NCI-H2107 (cell line): ENCODE measurements at regions not wholly inside any gene's neighbourhood (a gene's known extent, or its start where the extent isn't known, plus 50 kb on each side); places are given as distances from the start of the nearest gene placed in this dataset.

ENCODE experiments used
- DNase-seq: peaks from one replicate; lab custom pipeline; 2025; lab: John Stamatoyannopoulos, UW

DNA sequence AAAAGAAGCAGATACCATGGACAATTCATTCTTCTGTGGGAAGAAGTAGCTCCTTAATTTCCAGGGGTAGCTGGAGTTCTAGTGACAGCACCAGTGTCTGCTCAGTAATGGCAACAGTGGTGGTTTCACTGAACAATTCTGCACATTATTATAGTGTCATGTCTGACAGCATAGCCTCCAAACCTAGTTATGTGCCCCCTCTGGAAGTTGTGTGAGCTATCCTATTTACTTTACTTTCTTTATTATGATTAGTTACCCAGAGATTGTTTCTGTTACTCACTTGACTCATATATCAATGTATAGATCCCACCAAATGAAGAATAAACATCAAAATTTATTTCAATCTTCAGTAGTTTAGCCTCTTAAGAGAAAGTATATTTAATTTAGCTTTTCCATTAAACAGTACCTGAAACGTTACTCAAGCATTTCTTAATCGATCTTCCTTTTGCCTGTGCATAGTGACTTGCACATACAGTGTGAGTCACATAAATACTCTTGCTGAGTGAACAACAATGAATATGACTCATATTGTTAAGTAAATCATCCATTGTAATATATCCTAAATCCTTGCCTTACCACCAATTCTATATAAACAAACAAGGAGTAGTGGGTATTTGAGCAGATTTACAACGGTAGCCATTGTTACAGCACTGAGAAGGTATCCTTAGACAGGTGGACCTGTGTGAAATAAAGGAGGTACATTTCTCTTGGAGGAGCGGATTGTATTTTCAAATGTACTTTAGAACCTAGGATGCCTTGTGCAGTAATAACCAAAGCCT is 534.7 kb downstream of the ANKRD50 start:
- DNase-seq: no peak

DNA sequence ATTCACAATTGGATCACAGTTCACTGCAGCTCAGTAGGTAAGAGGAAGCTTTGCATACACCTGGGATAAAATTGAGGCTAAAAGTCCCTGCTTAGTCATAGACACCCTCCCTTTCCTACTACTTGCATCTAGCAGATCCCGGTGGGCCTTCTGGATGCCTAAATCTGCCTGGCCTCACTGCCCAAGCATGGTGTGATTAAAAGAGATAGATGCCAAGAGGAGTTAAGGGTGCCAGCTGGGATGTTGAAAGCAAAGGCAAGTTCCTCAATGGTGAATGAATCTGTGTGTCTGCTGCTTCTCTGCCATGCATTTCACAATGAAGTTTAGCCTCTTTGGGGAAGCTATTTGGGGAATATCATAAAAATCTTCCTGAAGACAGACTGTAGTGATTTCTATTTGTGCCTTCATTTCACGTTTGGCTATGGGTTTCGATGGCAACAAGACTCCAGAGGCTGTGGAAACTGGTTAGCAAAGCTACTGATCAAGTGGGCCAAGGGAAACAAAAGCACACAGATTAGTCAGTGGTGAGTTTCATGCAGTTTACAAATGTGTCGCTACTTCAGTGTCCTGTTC is 534.0 kb downstream of the ANKRD50 start:
- DNase-seq: no peak

DNA sequence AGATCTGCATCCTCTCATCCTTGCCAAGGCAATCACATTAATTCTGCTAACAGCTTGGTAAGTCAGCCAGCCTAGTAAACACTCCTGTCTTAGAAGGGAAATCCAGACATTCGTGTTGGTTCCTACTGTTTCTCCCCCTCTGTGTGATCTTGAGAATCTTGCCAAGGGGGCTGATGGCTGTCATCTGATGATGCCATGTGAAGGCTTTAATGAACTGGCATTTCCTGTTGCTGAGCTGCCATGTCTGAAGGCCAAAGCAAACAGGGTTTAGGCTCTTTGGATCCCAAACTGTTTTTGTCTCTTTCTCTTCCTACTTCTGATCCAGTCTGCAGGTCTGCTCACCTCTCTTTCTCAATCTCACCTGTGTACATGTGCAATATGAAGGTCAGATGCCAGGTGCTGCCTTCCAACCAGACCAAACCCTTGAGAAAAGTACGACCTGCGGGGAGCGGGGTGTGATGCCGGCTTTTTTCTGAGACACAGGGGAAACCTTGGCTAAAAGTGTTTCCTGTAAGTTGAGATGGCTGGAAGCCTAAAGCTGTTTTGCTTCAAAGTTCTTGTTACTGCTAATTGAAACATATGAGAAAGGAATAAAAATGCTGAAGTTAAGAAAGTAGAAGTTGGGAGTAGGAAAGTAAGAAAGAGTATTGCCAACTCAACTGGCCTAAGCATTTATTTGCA is 532.9 kb downstream of the ANKRD50 start:
- no peak for DNase-seq

DNA sequence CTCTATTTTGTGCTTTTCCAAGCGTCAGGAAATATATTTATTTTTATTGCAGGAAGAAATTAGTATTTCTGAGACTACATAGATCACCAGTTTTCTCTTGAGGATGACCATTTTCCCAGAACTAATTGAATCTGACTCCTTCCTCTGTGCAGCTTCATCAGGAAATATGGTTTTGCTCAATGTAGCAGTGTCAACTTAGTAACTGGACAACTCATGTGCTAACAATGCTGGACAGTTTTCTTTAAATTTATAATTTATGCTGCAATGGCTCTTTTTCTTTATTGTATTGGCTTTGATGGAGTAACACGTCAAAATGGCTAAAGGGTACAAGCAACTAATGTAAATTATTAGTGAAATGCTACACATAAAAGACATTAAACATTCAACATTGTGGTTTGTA is 531.5 kb downstream of the ANKRD50 start:
- no peak for DNase-seq

DNA sequence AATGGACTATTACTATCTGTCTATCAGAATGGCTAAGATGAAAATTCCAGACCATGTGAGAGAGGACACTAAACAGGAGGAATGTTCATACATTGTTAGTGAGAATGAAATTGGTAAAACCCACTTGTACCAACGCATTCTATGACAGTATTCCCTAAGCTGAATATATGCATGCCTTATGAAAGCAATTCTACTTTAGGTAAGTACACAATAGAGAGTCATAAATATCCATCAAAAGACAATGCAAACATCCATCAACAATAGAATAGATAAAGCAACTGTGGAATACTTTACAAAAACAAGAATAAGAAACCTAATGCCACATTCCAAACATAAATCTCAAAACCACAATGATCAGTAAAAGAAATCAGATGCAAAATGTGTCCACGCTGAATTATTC is 529.3 kb downstream of the ANKRD50 start:
- no peak for DNase-seq

DNA sequence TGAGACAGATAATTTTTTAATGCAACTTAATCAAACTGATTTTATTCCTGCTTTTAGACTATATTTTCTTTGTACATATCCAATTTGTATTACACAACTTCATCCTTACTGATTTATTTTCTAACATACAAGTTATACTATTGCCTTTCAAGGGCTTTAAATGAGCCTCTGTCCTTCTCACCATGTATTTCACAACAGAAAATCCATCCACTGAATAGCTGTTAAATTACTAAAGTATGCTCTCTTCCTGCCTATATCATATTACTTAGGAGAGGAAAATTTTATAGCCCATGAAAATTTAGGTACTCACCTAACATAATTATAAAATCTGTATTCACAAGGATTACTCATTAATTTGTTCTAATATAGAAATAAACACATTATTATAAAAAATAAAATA is 528.6 kb downstream of the ANKRD50 start:
- no peak for DNase-seq

DNA sequence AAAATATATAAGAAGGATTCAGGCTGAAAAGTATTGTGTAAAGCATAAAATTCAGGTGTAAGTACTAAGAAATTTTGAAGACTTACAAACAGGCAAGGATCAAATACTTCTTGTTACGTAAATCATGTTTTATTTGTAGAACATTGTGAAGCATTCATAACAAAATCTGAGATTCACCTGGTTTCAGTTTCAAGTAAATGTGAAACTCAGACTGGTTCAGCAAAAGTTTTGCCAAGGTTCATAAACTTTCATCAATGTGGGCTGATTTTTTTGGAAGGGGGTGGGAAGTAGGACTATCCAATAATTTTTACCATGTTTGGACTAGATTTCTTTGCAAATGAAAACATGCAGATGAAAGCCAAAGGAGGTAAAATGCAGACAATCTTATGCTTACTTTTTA is 527.7 kb downstream of the ANKRD50 start:
- DNase-seq: no peak

DNA sequence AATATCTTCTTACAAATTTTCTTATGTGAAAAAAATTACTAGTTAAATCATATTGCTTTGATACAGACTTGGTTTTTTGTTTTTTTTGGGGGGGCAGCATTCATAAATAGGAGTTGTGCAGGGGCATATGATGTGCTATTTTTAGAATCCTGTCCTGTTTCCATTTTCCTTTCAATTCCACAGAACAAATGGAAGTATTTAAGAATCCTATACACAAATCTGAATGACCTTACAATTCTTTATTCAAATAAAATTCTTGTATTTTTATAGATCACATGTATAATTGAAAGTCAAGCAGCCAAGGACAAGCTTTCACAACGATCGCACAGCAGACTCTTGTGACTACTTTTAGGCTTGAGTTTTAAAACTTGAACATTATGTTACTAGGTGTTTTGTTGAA is 523.9 kb downstream of the ANKRD50 start:
- no peak for DNase-seq

DNA sequence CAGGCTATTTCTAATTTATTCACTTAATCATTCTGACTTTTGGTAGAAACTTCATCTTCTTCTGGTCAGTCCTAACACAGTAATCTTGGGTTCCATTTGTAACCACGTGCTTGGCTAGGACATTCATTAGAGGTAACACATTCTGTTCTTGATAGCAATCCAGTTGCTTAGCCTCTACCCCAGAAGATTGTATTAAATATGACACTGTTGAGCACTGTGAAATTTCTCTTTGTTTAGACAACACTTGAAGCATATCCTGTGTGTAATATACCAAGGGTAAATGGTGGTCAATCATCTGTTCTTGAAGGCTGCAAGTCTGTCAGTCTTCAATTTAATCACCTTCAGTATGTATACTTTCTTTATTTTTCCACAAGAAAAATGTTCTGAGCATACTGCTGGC is 523.0 kb downstream of the ANKRD50 start:
- DNase-seq: no peak

DNA sequence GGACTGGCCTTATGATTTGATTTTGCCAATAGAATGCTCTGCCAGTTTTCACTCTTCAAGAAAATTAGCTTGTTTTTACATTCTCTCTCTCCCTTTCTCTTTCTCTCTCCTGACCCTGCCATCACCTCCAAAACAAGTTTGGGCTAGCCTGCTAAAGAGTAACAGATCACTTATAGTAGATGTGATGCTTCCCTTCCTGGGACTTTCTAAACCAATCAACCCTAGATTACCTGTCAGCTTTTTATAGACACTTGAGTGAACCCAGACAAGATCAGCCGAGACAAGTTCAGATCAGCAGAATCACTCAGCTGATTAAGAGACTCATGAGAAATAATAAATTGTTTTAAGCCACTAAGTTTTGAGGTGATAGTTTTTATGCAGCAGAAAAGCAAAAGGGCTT is 521.2 kb downstream of the ANKRD50 start:
- no peak for DNase-seq

DNA sequence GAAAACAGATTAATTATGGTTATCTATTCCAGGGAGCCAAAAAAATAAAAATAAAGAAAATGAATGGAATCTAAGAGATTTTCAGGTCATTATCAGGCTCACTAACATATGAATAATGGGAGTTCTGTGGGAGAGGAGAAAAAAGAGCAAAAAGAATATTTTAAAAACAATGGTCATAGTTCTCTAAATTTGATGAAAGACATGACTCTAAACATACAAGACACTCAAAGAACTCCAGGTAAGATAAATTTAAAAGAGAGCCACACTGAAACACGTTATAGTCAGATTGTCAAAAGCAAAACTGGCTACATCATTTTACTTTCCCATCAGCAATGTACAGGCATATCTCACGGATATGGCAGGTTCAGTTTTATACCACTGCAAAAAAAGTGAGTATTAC is 520.0 kb downstream of the ANKRD50 start:
- no peak for DNase-seq

DNA sequence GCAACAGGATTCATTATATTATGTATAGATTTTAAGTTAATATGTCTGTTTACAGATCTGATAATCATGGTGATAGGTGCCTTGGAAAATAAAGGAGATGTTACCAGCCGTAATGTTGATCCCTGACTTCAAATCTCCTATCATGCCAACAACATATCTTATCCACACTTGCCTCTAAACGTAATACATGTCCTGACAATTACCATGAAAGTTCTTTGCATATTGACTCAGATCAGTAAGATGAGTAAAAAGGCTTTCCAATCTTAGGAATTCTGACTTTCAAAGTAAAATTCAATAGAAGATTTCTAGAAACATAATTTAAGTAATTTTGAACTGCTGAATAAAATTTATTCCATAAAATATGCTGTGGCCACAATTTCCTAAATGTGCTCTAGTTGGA is 513.3 kb downstream of the ANKRD50 start:
- no peak for DNase-seq

DNA sequence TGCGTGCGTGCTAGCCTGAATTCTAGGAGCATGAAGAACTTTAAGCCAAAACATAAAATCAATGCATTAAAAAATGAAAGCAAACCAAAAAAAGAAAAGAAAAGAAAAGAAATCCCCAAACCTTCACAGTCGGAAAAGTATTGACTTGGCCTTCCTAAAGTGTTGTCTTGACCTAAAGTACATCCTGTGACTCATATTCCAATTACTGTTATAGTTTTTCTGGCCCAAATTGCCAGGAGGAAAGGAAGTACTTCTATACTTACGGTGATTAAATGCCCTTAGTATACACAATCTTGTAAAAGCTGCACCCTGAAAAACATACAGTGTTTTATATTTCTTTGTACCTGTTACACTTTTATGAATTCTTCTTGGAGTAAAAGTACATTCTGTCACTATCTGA is 512.8 kb downstream of the ANKRD50 start:
- no peak for DNase-seq

DNA sequence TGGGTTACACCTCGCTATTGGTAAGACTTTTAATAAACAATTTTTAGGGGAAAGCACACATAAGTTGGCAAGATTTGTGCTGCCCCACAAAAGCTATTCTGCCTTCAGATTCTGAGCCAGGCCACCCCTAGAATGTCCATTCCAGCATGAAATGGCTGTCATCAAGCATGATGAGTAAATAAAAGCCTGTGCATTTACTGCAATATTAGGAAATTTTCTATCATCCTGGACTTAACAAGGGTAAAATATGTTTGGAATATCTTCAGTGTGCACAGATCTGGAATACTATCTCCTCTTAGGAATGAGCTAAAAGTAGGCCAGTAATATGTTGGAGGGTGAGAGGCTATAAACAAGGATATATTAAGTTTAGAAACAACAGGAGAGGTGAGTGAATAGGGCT is 510.9 kb downstream of the ANKRD50 start:
- DNase-seq: no peak

DNA sequence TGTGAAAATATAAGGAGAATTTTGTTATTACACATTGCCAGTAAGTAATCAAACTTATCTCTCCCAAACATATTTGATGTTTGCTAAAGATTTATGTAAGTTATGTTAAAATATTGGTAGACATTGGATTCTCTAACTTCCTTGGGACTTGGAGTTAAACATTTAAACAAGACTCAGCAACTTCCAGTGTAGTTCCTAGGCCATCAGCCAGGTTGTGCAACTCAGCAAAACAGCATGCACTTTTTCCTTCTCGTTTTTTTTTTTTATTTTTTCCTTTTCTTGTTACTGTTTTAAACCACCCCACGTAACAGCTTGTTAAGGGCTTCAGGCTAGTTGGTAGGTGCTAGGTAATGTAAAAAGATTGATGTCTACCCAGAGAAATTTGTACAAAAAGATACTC is 510.4 kb downstream of the ANKRD50 start:
- DNase-seq: no peak

DNA sequence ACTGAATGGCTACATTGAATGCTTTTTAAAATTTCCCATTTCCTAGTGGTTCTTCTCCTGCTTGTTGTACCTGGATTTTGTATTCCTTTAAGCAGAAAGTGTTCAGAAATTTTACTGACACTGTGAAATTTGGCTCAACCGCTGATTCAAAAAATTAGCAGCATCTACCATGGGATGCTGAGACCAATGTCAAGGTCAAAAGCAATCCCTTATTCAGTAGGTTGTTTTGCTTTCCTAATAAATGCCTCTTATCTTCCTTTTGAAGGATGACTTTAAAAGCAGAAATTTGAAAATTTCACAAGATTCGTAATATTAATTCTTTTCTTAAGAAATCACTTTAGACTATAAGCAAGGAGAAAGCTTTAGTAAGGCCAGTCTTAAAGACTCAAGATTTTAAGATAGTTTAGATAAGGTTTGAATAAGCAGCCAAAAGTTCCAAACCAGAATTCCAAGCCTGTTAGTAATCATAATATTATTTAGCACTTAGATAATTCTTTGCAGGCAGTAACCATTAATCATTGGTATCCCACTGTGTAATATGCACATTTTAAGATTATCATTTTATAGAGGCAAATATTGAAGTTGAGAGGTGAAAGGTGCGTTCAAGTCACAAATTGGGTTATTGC is 508.8 kb downstream of the ANKRD50 start:
- no peak for DNase-seq

DNA sequence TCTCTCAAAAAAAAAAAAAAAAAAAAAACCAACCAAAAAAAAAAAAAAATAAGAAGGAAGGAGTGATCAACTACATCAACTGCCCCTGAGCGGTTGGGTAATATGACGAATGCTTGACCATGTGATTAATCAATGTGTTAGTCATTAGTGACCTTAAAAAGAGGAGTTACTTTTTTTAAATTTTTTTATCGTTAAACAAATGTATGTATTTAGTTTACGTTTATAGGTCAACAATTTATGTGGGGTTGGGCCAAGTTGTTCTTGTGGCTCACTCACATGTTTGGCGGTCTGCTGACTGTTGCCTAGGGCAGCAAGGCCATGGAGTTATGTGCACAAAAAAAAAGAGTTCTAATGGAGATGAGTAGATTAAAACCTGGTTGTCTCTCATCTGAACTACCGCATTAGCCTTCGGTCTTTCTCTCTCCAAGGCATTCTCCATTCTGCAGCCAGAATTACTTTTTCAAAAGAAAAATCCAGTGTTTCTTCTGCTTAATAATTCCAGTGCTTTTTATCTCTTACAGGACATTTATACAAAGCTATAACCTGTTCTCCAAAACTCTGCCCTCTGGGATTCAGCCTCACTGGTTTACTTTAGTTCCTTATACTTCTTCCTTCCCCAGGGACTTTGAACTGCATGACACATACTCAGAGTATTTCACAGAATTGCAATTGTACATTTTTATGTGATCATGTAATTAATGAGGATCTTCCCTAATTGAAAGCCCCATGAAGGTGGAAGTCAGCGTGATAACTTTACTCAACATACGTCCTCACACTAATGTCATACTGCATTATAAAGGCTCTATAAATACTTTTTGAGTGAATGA is 505.5 kb downstream of the ANKRD50 start:
- DNase-seq: no peak

DNA sequence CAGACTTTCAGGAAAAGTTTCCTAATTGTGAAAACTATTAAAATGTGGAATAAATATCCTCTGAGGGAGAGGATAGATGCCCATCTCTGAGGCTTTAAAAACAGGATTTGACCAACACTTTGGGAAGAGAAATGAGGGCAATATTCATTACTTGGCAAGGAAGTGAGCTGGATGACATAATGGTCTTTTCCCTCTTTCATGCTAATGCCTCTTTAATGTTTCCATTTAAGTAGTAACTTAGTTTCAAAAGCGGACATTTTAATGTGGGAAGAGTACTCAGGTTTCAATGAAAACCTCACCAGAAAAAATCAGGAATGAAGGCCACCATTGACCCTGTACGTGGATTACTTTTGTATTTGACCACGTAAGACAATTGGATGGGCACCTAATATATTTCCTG is 503.3 kb downstream of the ANKRD50 start:
- no peak for DNase-seq

DNA sequence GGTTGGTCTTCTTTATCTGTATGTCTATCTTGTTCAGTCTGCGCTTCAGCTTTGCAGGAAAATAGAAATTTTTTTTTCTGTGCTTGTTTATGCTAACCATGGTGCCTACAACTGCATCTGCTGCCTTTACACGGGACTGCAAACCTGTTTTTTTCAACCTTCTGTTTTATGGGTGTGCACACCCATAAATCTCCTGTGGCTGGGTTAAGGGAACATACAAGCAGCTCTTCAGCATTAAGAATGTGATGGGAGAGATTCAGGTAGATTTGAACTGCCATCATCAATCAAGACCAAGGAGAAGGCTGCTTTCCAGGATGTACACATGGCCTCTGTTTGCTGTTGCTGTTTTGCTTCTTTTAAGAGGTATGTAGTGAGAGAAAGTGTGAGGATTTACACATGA is 502.9 kb downstream of the ANKRD50 start:
- DNase-seq: no peak

DNA sequence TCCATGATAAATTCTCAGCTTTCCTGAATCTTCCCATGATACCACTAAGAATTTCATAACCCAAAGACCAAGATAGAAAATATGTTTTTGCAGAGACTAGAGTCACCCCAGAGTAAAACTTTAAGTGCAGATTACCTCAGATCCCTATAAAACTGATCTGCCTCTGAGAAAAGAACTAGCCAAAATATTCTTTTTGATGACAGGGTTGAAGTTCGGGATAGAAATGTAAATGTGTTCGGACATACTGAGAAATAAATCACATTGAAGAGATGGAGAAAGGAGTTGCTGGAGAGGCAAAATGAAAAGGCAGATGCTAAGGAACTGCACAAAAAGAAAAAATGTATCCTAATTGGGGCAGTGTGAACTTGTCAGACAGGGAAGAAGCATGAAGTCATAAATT is 501.8 kb downstream of the ANKRD50 start:
- no peak for DNase-seq

DNA sequence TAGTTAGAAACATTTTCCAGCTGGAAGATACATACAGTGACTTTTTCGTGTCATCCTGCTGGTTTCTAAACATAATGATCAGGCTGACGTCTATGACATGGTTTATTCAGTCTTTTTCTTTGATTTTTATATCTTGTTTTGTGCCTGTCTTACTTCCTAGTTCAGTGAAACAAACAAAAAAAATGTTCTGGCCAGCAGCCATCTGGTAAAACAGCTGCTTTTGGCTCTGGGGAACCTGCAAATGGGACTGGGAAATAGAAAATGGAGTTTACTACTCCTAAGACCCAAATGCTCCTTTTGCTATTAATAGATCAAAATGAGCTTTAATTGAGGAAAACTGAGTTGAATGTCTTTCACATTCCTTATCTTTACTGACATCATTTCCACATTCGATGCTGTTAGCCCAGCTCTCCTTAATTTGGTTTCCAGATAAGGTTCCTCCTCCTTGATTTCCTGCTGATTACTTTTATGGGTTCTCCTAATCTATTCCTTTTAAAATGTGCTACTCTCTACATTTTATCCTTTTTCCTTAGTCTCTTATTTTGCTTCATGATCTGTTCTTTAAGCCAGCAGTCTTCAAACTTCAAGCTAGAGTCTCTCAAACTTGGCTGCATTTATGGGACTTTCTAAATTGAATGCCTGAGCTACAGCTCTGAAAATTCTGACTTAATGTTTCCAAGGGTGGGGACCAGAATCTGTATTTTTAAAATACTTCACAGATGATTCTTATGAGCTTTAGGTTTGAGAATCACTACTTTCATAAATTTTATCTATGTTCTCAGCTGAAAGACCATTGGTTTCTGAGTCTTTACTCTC is 499.5 kb downstream of the ANKRD50 start:
- DNase-seq: no peak
